NCI-H748 treated with DMSO at 0.1 percent for 48 hours (cell line): ENCODE measurements at regions not wholly inside any gene's neighbourhood (a gene's known extent, or its start where the extent isn't known, plus 50 kb on each side); places are given as distances from the start of the nearest gene placed in this dataset.
A peak's percentile ranks its signal among the peaks of the same experiment; 100 is the strongest.
"Not testable (repeated sequence)": the region's sequence is repeated elsewhere in the genome, so short reads cannot be mapped to it uniquely, and the experiment has no call there.

Experiments used
- DNase-seq: peaks from one replicate; lab custom pipeline; 2025; lab: John Stamatoyannopoulos, UW

GRCh38 chr11:100409267-100409666 is 277.8 kb upstream of the ARHGAP42 start:
- DNase-seq = not testable (repeated sequence)

GRCh38 chr11:100419518-100419917 is 267.6 kb upstream of the ARHGAP42 start:
- no peak for DNase-seq

GRCh38 chr11:100434821-100435641 is 252.1 kb upstream of the ARHGAP42 start:
- peak; percentile 73 for DNase-seq

DNA sequence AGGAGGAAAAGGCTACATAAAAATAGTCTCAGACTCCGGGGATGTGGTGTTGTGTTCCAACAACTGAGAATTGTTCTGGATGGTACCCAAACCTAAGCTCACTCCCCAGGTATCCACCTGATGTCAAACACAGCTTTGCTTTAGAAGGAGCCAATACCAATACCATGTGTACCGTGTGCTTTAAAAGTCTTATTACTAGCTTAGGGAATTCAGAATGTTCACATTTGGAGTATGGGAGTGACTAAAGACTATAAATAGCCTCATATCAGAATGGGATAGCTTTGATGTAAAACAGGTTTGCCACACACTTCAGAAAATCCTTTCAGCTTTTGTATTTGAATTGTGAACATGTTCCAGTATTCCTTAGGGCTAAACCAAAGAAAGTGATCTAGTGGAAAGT is 248.7 kb upstream of the ARHGAP42 start:
- no peak for DNase-seq

- no peak for DNase-seq
Observed at GRCh38 chr11:100441086-100441485, 246.0 kb upstream of the ARHGAP42 start.

- no peak for DNase-seq
Observed at GRCh38 chr11:100442017-100442416, 245.1 kb upstream of the ARHGAP42 start.

GRCh38 chr11:100445231-100445735 is 241.8 kb upstream of the ARHGAP42 start:
- peak; percentile 17 for DNase-seq

DNA sequence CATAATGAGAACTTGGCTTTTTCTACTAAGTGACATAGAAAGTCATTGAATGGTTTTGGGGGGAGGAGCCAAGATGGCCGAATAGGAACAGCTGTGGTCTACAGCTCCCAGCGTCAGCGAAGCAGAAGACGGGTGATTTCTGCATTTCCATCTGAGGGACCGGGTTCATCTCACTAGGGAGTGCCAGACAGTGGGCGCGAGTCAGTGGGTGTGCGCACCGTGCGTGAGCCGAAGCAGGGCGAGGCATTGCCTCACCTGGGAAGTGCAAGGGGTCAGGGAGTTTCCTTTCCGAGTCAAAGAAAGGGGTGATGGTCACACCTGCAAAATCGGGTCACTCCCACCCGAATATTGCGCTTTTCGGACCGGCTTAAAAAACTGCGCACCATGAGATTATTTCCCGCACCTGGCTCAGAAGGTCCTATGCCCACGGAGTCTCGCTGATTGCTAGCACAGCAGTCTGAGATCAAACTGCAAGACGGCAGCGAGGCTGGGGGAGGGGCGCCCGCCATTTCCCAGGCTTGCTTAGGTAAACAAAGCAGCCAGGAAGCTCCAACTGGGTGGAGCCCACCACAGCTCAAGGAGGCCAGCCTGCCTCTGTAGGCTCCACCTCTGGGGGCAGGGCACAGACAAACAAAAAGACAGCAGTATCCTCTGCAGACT is 235.2 kb upstream of the ARHGAP42 start:
- not testable (repeated sequence) for DNase-seq

DNA sequence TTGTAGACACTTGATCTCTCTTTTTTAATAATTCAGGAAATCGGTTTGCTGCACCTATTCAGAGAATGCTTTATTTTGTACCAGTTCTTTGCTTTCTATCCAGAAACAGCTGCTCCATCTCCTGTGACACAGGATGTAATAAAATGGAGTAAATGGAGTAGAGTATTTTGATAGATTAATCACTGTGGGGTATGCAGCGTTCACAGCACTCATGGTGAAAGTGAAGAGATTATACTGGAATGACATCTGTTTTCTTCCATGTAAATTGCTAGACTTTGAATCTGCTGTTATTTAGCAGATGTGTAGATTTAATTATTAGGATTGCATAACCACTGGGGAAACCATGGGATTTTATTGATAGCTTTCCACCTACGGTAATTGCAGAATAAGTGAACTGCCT is 227.3 kb upstream of the ARHGAP42 start:
- DNase-seq = no peak

DNA sequence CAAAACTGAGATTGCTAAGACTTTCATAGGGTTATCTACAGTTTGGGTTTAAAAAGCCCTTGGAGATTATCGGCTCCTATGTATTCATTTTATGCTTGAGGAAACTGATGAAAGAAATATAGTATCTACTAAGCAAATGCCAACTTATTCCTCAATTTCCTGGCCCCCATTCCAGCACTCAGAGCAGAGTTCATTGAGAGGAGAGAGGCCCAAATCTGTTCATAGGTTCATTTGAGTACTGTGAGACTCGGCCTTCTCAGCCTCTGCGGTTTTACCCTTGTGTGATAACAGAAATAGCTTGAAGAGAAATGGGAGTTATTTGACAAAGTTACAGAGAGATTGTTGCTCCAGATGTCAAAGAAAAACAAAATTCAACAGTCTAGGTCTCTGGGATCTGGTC is 226.7 kb upstream of the ARHGAP42 start:
- no peak for DNase-seq

GRCh38 chr11:100467821-100468508 is 219.1 kb upstream of the ARHGAP42 start:
- DNase-seq = no peak

DNA sequence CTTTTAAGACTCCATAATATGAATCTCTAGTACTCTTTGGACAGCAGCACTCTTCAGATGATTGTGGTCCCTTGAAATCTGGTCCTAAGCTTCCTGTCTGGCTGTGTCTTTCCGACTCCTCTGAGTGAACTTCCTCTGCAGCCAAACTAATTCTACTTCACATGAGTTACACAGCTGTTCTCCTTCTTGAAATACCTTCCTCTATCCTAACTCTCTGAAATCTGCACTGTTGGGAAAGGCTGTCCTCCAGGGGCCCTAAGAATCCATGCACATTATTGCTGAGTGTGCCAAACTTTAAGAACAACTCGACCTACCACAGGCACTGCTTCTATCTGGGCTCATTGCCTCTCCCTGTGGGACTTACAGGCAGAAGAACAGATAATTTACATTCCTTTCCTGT is 217.3 kb upstream of the ARHGAP42 start:
- no peak for DNase-seq

- no peak for DNase-seq
Observed at GRCh38 chr11:100472727-100473389, 214.2 kb upstream of the ARHGAP42 start.

- no peak for DNase-seq
Observed at GRCh38 chr11:100473390-100473740, 213.7 kb upstream of the ARHGAP42 start.

- no peak for DNase-seq
Observed at GRCh38 chr11:100484948-100485347, 202.1 kb upstream of the ARHGAP42 start.

DNA sequence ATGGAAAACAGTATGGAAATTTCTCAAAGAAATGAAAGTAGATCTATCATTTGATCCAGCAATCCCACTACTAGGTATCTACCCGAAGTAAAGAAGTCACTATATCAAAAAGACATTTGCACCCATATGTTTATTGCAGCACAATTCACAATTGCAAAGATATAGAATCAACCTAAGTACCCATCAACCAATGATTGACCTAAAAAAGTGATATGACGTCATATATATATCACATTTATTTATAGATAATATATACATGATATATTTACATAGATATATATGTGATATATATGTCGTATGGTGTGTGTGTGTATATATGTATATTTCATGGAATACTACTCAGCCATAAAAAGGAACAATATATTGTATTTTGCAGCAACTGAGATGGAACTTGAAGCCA is 188.3 kb upstream of the ARHGAP42 start:
- DNase-seq = no peak

- no peak for DNase-seq
Observed at GRCh38 chr11:100501450-100501849, 185.6 kb upstream of the ARHGAP42 start.

- no peak for DNase-seq
Observed at GRCh38 chr11:100512475-100512874, 174.6 kb upstream of the ARHGAP42 start.

GRCh38 chr11:100515087-100515486 is 172.0 kb upstream of the ARHGAP42 start:
- DNase-seq = no peak

GRCh38 chr11:100525197-100525596 is 161.9 kb upstream of the ARHGAP42 start:
- DNase-seq = no peak

GRCh38 chr11:100525635-100526034 is 161.5 kb upstream of the ARHGAP42 start:
- no peak for DNase-seq

DNA sequence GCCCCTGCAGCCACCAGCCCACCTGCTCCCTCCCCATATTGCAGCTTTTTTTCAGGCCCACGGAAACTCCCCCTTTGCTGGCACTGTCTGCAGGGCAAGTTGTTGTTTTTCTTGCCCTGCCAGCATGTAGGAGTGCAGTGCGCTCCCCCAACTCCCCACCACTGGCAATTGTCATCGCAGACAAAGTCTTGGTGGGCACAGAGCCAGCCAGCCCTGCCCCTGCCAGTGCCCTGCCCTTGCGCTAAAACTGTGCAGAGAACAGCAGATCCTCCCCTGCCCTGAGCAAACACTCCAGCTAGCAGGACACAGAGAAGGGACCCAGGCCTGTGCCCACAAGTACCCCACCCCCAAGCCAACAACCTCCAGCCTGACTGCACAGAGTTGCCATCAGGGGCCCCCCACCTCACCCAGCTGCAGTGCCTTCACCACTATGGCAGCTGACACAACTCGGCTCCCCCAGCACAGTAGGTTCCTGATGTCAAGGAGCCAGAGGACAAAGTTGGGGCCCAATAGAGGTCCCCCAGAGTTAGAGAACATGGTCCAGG is 158.1 kb upstream of the ARHGAP42 start:
- DNase-seq = no peak
